ENCODE measurements at regions not wholly inside any gene's neighbourhood (a gene's known extent, or its start where the extent isn't known, plus 50 kb on each side); places are given as distances from the start of the nearest gene placed in this dataset.
"Not testable (repeated sequence)": the region's sequence is repeated elsewhere in the genome, so short reads cannot be mapped to it uniquely, and the experiment has no call there.

- no peak for TF ChIP-seq POLR2AphosphoS5 (IDR thresholded peaks at IDR 0.05; ENCODE audit: borderline replicate concordance, low read depth, low read length)
- TF ChIP-seq FOXP2 (optimal IDR thresholded peaks at IDR 0.05; ENCODE audit: control extremely low read depth, extremely low read length, insufficient read depth) = no peak
- no peak for TF ChIP-seq EZH2 (IDR thresholded peaks at IDR 0.05)
- Histone ChIP-seq H3K4me3 (no peak overlapping the region), H3K27ac (no peak overlapping the region), H3K9ac (ENCODE audit: insufficient read length) (no peak overlapping the region), H3K9me3 (ENCODE audit: low read depth, low read length) (no peaks in the 10 kb centered on the region), H3K36me3 (ENCODE audit: insufficient read depth, low read length) (no peaks in the 10 kb centered on the region)
- DNase-seq (ENCODE audit: low read depth, low spot score) = no peak
Observed at GRCh38 chr20:8997701-8998117, 71.2 kb upstream of the PLCB4 start.

GRCh38 chr20:9011121-9011520, 57.8 kb upstream of the PLCB4 start:
- H3K9me3 ChIP-seq (ENCODE audit: low read depth, low read length) = no peaks in the 10 kb centered on the region
- no peak overlapping the region for H3K27ac ChIP-seq
- no peaks in the 10 kb centered on the region for H3K36me3 ChIP-seq (ENCODE audit: insufficient read depth, low read length)
- no peak overlapping the region for H3K9ac ChIP-seq (ENCODE audit: insufficient read length)
- no peak for TF ChIP-seq FOXP2 (optimal IDR thresholded peaks at IDR 0.05; ENCODE audit: control extremely low read depth, extremely low read length, insufficient read depth)
- TF ChIP-seq POLR2AphosphoS5 (IDR thresholded peaks at IDR 0.05; ENCODE audit: borderline replicate concordance, low read depth, low read length) = no peak
- TF ChIP-seq EZH2 (IDR thresholded peaks at IDR 0.05) = no peak
- H3K4me3 ChIP-seq = no peak overlapping the region
- DNase-seq (ENCODE audit: low read depth, low spot score) = no peak

DNA sequence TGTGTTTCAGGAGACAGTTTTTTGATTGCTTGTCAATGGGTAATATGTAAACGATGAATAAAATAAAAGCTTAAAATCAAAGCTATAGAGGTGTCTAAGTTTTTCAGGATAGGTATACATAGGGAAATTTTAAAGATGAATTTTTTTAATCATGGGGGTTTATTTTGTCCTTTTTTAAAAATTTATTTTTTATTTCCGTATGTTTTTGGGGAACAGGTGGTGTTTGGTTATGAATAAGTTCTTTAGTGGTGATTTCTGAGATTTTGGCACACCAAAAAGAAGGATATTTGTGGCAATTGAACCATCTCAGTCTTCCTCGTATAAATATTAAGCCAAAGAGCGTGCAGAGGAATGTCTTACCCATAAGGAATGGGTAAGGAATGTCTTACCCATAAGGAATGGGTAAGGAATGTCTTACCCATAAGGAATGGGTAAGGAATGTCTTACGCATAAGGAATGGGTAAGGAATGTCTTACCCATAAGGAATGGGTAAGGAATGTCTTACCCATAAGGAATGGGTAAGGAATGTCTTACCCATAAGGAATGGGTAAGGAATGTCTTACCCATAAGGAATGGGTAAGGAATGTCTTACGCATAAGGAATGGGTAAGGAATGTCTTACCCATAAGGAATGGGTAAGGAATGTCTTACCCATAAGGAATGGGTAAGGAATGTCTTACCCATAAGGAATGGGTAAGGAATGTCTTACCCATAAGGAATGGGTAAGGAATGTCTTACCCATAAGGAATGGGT, 53.5 kb upstream of the PLCB4 start:
- not testable (repeated sequence) for H3K27ac ChIP-seq; H3K36me3 ChIP-seq (ENCODE audit: insufficient read depth, low read length); DNase-seq (ENCODE audit: low read depth, low spot score); H3K9ac ChIP-seq (ENCODE audit: insufficient read length); H3K4me3 ChIP-seq; H3K9me3 ChIP-seq (ENCODE audit: low read depth, low read length)

GRCh38 chr20:9015984-9016324, 52.9 kb upstream of the PLCB4 start:
- no peak for DNase-seq (ENCODE audit: low read depth, low spot score)
- Histone ChIP-seq H3K4me3 (no peak overlapping the region), H3K9ac (ENCODE audit: insufficient read length) (no peak overlapping the region), H3K36me3 (ENCODE audit: insufficient read depth, low read length) (no peaks in the 10 kb centered on the region), H3K9me3 (ENCODE audit: low read depth, low read length) (no peaks in the 10 kb centered on the region), H3K27ac (no peak overlapping the region)
- TF ChIP-seq EZH2 (IDR thresholded peaks at IDR 0.05) = no peak
- no peak for TF ChIP-seq POLR2AphosphoS5 (IDR thresholded peaks at IDR 0.05; ENCODE audit: borderline replicate concordance, low read depth, low read length)

- Histone ChIP-seq H3K4me3 (no peak overlapping the region), H3K9ac (ENCODE audit: insufficient read length) (no peak overlapping the region), H3K27ac (no peak overlapping the region), H3K36me3 (ENCODE audit: insufficient read depth, low read length) (no peaks in the 10 kb centered on the region), H3K9me3 (ENCODE audit: low read depth, low read length) (no peaks in the 10 kb centered on the region)
- TF ChIP-seq EZH2 (IDR thresholded peaks at IDR 0.05) = no peak
- no peak for TF ChIP-seq FOXP2 (optimal IDR thresholded peaks at IDR 0.05; ENCODE audit: control extremely low read depth, extremely low read length, insufficient read depth)
- no peak for DNase-seq (ENCODE audit: low read depth, low spot score)
Observed at GRCh38 chr20:9018346-9018745, 50.5 kb upstream of the PLCB4 start.
